Lower leg skin (tissue), 3 donors: ENCODE measurements at regions not wholly inside any gene's neighbourhood (a gene's known extent, or its start where the extent isn't known, plus 50 kb on each side); places are given as distances from the start of the nearest gene placed in this dataset.

Experiments used
- CTCF ChIP-seq, 3 donors: fragments of 450-650 bp; IDR thresholded peaks; one replicate each; pipeline ENCODE4 v1.5.1; 2016; ENCODE audit warnings: antibody characterized with exemption in 3 of 3, mild to moderate bottlenecking in 3 of 3, moderate library complexity in 2 of 3
- POLR2A ChIP-seq, 2 donors: fragments of 450-650 bp; IDR thresholded peaks; one replicate each; pipeline ENCODE4 v1.6.1; 2016 to 2017; ENCODE audit warnings: antibody characterized with exemption in 2 of 2, mild to moderate bottlenecking in 1 of 2, moderate library complexity in 1 of 2

GRCh38 chr2:145260081-145260480 is 740.2 kb upstream of the ZEB2 start:
- TF ChIP-seq CTCF (IDR thresholded peaks at IDR 0.05) = no peak
- TF ChIP-seq POLR2A (IDR thresholded peaks at IDR 0.05) = no peak
